AG09309 (cell line): ENCODE measurements at regions not wholly inside any gene's neighbourhood (a gene's known extent, or its start where the extent isn't known, plus 50 kb on each side); places are given as distances from the start of the nearest gene placed in this dataset.

Experiments used
- DNase-seq: peaks from one replicate; pipeline ENCODE4 v3.0.0-alpha.2; 2010; ENCODE audit warnings: low read depth
- H3K4me3 ChIP-seq: 2 replicates; pipeline ENCODE4 v1.5.1; 2011; ENCODE audit warnings: mild to moderate bottlenecking, low read depth, low read length, moderate library complexity; ENCODE audit not compliant: control insufficient read depth
- CTCF ChIP-seq: IDR thresholded peaks from 2 replicates; pipeline ENCODE4 v1.5.1; 2011; ENCODE audit warnings: mild to moderate bottlenecking, low read depth, low read length, inconsistent platforms; ENCODE audit not compliant: insufficient read depth, control insufficient read depth; ENCODE audit errors: missing control alignments

GRCh38 chrX:122441451-122441850, 742.6 kb upstream of the GRIA3 start:
- no peak for TF ChIP-seq CTCF
- H3K4me3 ChIP-seq = no peak overlapping the region
- no peak for DNase-seq

GRCh38 chrX:122445466-122445865, 738.6 kb upstream of the GRIA3 start:
- no peak overlapping the region for H3K4me3 ChIP-seq
- TF ChIP-seq CTCF = no peak
- DNase-seq = no peak

- no peak overlapping the region for H3K4me3 ChIP-seq
- no peak for DNase-seq
- no peak for TF ChIP-seq CTCF
These were observed 719.7 kb upstream of the GRIA3 start for GRCh38 chrX:122464341-122464740.

GRCh38 chrX:122475306-122475705, 708.8 kb upstream of the GRIA3 start:
- no peak for TF ChIP-seq CTCF
- H3K4me3 ChIP-seq = no peak overlapping the region
- no peak for DNase-seq

GRCh38 chrX:122500556-122500955, 683.5 kb upstream of the GRIA3 start:
- no peak for DNase-seq
- no peak for TF ChIP-seq CTCF
- H3K4me3 ChIP-seq = no peak overlapping the region

- no peak for DNase-seq
- no peak overlapping the region for H3K4me3 ChIP-seq
- TF ChIP-seq CTCF = no peak
These were observed 682.4 kb upstream of the GRIA3 start for GRCh38 chrX:122501652-122502051.

GRCh38 chrX:122504026-122504425, 680.1 kb upstream of the GRIA3 start:
- no peak overlapping the region for H3K4me3 ChIP-seq
- TF ChIP-seq CTCF = no peak
- no peak for DNase-seq
